Hepatocyte (in vitro differentiated cells): ENCODE measurements at regions not wholly inside any gene's neighbourhood (a gene's known extent, or its start where the extent isn't known, plus 50 kb on each side); places are given as distances from the start of the nearest gene placed in this dataset.

Source experiments
- DNase-seq: peaks from one replicate; pipeline ENCODE4 v3.0.0-alpha.2; 2016; ENCODE audit warnings: low spot score
- H2AFZ ChIP-seq: fragments of 200-600 bp; sonication (generic); 2 replicates; pipeline ENCODE4 v1.6.0; 2016; ENCODE audit warnings: antibody characterized with exemption, mild to moderate bottlenecking
- H3K27ac ChIP-seq: fragments of 200-600 bp; sonication (generic); 2 replicates; pipeline ENCODE4 v1.5.1; 2016; ENCODE audit warnings: mild to moderate bottlenecking
- H3K27me3 ChIP-seq: fragments of 200-600 bp; sonication (generic); 2 replicates; pipeline ENCODE4 v1.6.1; 2016
- H3K36me3 ChIP-seq: fragments of 200-600 bp; sonication (generic); replicated peaks from 2 replicates; pipeline ENCODE4 v1.5.1; 2016; ENCODE audit warnings: low read depth; ENCODE audit not compliant: insufficient read depth
- H3K4me1 ChIP-seq: fragments of 200-600 bp; sonication (generic); 2 replicates; pipeline ENCODE4 v1.5.1; 2016; ENCODE audit warnings: mild to moderate bottlenecking, moderate library complexity; ENCODE audit not compliant: insufficient read depth
- H3K4me2 ChIP-seq: fragments of 200-600 bp; sonication (generic); 2 replicates; pipeline ENCODE4 v1.6.0; 2016
- H3K4me3 ChIP-seq: fragments of 200-600 bp; sonication (generic); 2 replicates; pipeline ENCODE4 v1.5.1; 2016; ENCODE audit warnings: mild to moderate bottlenecking
- H3K79me2 ChIP-seq: fragments of 200-600 bp; sonication (generic); 2 replicates; pipeline ENCODE4 v1.6.0; 2017; ENCODE audit warnings: mild to moderate bottlenecking
- H3K9me2 ChIP-seq: fragments of 200-600 bp; sonication (generic); replicated peaks from 2 replicates; pipeline ENCODE4 v1.6.0; 2017; ENCODE audit warnings: mild to moderate bottlenecking; ENCODE audit not compliant: insufficient read depth
- H3K9me3 ChIP-seq: fragments of 200-600 bp; sonication (generic); 2 replicates; pipeline ENCODE4 v1.5.1; 2016; ENCODE audit warnings: low read depth, mild to moderate bottlenecking
- H4K20me1 ChIP-seq: fragments of 200-600 bp; sonication (generic); 2 replicates; pipeline ENCODE4 v1.6.0; 2016; ENCODE audit warnings: mild to moderate bottlenecking; ENCODE audit not compliant: insufficient read depth, poor library complexity, severe bottlenecking
- EZH2 ChIP-seq: fragments of 200-600 bp; sonication (generic); IDR thresholded peaks from 2 replicates; pipeline ENCODE4 v1.6.1; 2016; ENCODE audit warnings: antibody characterized with exemption, mild to moderate bottlenecking, borderline replicate concordance
- EZH2phosphoT487 ChIP-seq: fragments of 200-600 bp; sonication (generic); IDR thresholded peaks from one replicate; pipeline ENCODE4 v1.6.1; 2018; ENCODE audit warnings: antibody characterized with exemption, mild to moderate bottlenecking, low read depth, moderate library complexity; ENCODE audit not compliant: unreplicated experiment, severe bottlenecking
- WGBS: methylation state at CpG from one replicate; pipeline ENCODE4 v1.1.6; 2016; ENCODE audit warnings: low lambda C conversion rate; ENCODE audit errors: missing lambda C conversion rate; 5-methylcytosine and 5-hydroxymethylcytosine counted together
- TF ChIP-seq, protein P1 (sequence below): fragments of 200-600 bp; sonication (generic); IDR thresholded peaks from 2 replicates; pipeline ENCODE4 v1.5.1; 2016; ENCODE audit warnings: antibody characterized with exemption, mild to moderate bottlenecking; ENCODE audit not compliant: poor library complexity

DNA sequence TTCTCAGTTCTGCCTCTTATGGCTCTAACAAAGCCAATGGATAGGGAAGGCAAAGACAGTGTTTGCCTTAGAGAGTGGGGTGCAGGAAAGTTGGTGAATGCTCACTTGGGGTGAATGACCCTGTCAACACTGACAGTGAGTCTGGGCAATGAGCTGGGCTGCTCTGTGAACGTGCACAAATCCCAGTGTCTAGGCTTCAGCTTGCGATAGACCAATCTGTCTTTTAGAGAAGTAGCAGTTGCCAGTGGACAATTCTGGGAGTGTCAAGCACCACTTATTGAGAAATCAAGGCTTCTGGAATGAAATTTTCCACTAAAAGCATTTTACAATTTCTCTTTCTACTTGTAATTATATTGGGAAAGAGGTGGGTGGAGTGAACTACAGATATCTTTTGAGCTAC lies 141.4 kb downstream of the HERPUD2 start:
- DNase-seq = no peak
- TF ChIP-seq, protein P1, sequence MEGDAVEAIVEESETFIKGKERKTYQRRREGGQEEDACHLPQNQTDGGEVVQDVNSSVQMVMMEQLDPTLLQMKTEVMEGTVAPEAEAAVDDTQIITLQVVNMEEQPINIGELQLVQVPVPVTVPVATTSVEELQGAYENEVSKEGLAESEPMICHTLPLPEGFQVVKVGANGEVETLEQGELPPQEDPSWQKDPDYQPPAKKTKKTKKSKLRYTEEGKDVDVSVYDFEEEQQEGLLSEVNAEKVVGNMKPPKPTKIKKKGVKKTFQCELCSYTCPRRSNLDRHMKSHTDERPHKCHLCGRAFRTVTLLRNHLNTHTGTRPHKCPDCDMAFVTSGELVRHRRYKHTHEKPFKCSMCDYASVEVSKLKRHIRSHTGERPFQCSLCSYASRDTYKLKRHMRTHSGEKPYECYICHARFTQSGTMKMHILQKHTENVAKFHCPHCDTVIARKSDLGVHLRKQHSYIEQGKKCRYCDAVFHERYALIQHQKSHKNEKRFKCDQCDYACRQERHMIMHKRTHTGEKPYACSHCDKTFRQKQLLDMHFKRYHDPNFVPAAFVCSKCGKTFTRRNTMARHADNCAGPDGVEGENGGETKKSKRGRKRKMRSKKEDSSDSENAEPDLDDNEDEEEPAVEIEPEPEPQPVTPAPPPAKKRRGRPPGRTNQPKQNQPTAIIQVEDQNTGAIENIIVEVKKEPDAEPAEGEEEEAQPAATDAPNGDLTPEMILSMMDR = no peak
- TF ChIP-seq EZH2phosphoT487 (no peak), EZH2 (no peak)
- Histone ChIP-seq H3K36me3 (no peaks in the 10 kb centered on the region), H3K9me2 (no peaks in the 10 kb centered on the region), H3K79me2 (no peaks in the 10 kb centered on the region), H3K4me3 (no peak overlapping the region), H3K4me1 (peaks cover 15% of the 10 kb centered on the region), H4K20me1 (no peaks in the 10 kb centered on the region), H3K27me3 (no peaks in the 10 kb centered on the region), H3K9me3 (no peaks in the 10 kb centered on the region), H3K27ac (no peak overlapping the region), H3K4me2 (no peak overlapping the region), H2AFZ (no peak overlapping the region)
- WGBS = 58% methylated on average over 2 of the region's 2 CpGs

DNA sequence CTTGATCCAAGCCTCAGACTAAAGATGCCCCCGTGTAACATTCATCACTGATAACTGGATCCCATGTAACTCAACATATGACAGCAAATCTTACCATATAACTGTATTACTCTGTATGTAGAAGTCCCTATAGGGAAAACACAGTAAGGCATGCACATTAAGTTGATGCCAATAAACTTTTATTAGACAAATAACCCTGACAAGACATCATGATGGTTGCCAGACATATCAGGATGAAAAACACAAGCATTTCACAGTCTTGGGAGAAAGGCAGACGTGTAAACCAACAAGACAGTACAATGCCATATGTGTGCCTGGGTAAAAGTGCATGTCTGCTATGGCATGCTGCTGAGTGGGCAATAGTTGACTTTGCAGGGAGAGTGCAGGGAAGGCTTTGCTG lies 142.2 kb downstream of the HERPUD2 start:
- H3K4me2 ChIP-seq = peak overlapping the region; percentile 11
- no peaks in the 10 kb centered on the region for H3K79me2 ChIP-seq
- H2AFZ ChIP-seq = no peak overlapping the region
- no peak overlapping the region for H3K27ac ChIP-seq
- peaks cover 15% of the 10 kb centered on the region for H3K4me1 ChIP-seq
- H4K20me1 ChIP-seq = no peaks in the 10 kb centered on the region
- H3K36me3 ChIP-seq = no peaks in the 10 kb centered on the region
- WGBS = 48% methylated on average over 2 of the region's 2 CpGs
- TF ChIP-seq, protein P1 = no peak
- TF ChIP-seq EZH2 (no peak), EZH2phosphoT487 (no peak)
- no peak overlapping the region for H3K4me3 ChIP-seq
- no peaks in the 10 kb centered on the region for H3K9me3 ChIP-seq
- no peaks in the 10 kb centered on the region for H3K9me2 ChIP-seq
- H3K27me3 ChIP-seq = no peaks in the 10 kb centered on the region
- DNase-seq = no peak

DNA sequence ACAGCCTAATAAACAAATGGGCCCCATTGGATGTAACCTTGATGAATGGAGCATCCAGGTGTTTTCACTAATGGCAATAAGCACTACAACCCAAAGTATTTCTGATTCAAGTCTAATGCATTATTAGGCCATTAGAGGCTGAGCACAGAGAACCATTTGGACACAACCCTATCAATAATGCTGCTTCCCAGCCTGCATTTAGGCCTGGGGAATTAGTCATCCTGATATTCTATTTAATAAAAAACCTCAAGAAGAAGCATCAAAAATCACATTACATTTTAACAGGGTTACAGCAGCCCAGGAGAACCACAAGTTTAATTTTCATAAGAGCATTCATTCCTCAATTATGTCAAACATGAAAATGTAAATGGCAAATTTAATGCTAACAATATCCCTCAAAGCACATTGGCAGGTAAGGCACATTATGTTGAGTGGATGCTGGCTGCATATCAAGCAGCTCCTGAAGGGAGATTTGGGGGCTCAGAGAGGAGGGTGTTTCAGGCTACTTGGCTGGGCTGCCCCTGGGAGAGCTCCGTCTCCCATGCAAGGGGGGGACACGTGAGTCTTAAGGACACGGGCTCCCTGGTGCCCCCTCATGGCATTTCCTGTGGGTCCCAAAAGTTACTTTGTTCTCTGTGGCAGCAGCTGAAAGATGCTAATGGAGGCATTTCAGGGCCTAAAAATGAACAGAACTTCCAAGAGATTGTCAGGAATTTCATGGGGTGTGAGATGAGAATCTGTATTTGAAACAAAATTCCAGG lies 143.4 kb downstream of the HERPUD2 start:
- no peak for DNase-seq
- Histone ChIP-seq H3K36me3 (no peaks in the 10 kb centered on the region), H3K27ac (no peak overlapping the region)

More for the DNA sequence above, 143.4 kb downstream of the HERPUD2 start:
- no peak overlapping the region for H2AFZ ChIP-seq
- H3K79me2 ChIP-seq = no peaks in the 10 kb centered on the region
- no peak overlapping the region for H3K4me2 ChIP-seq
- H3K4me3 ChIP-seq = no peak overlapping the region
- no peaks in the 10 kb centered on the region for H4K20me1 ChIP-seq
- H3K9me3 ChIP-seq = no peaks in the 10 kb centered on the region
- TF ChIP-seq, protein P1 = no peak
- no peak for TF ChIP-seq EZH2
- no peak for TF ChIP-seq EZH2phosphoT487
- peaks cover 12% of the 10 kb centered on the region for H3K4me1 ChIP-seq
- peaks cover 5% of the 10 kb centered on the region for H3K27me3 ChIP-seq
- WGBS = 53% methylated on average over 3 of the region's 3 CpGs
- no peaks in the 10 kb centered on the region for H3K9me2 ChIP-seq
